ENCODE measurements at regions not wholly inside any gene's neighbourhood (a gene's known extent, or its start where the extent isn't known, plus 50 kb on each side); places are given as distances from the start of the nearest gene placed in this dataset.
"Not testable (repeated sequence)": the region's sequence is repeated elsewhere in the genome, so short reads cannot be mapped to it uniquely, and the experiment has no call there.

- no peak for DNase-seq (ENCODE audit: low spot score)
- intact Hi-C loops (cut with DNase I), result no loop called here
- no peak for ATAC-seq
These were observed 101.1 kb downstream of the NAA11 start for GRCh38 chr4:79224777-79225104.

- no peak for DNase-seq (ENCODE audit: low spot score)
- no peak for ATAC-seq
- intact Hi-C loops (cut with DNase I), result no loop called here
These were observed 101.7 kb downstream of the NAA11 start for GRCh38 chr4:79223993-79224776.

GRCh38 chr4:79217025-79217424 lies 108.8 kb downstream of the NAA11 start:
- DNase-seq (ENCODE audit: low spot score), result no peak
- ATAC-seq, result no peak
- intact Hi-C loops (cut with DNase I), result no loop called here

- no peak for ATAC-seq
- no peak for DNase-seq (ENCODE audit: low spot score)
- intact Hi-C loops (cut with DNase I), result no loop called here
These were observed 112.2 kb downstream of the NAA11 start for GRCh38 chr4:79213702-79214101.

GRCh38 chr4:79213010-79213409 lies 112.9 kb downstream of the NAA11 start:
- DNase-seq (ENCODE audit: low spot score) (no peak), ATAC-seq (no peak)
- intact Hi-C loops (cut with DNase I), result no loop called here

DNA sequence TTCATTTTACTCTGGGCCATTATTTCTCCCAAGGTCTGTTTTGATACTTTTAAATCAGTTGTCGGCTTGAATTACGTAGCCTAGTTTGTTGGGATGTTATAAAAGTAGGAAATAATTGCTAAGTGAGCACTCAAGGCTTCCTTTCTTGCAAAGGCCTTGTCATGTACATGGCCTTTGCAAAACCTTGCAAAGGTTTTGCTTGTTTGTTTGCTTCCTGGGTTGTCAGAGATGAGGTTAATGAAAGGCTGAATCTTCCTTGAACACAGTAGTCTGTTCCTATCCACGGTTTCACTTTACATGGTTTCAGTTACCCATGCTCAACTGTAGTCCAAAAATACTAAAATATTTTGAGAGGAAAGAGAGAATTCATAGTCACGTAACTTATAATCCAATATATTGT lies 113.5 kb downstream of the NAA11 start:
- DNase-seq (ENCODE audit: low spot score) (no peak), ATAC-seq (no peak)
- intact Hi-C loops (cut with DNase I), result no loop called here

- DNase-seq (ENCODE audit: low spot score) (no peak), ATAC-seq (no peak)
- intact Hi-C loops (cut with DNase I), result no loop called here
These were observed 114.4 kb downstream of the NAA11 start for GRCh38 chr4:79211490-79211889.

DNA sequence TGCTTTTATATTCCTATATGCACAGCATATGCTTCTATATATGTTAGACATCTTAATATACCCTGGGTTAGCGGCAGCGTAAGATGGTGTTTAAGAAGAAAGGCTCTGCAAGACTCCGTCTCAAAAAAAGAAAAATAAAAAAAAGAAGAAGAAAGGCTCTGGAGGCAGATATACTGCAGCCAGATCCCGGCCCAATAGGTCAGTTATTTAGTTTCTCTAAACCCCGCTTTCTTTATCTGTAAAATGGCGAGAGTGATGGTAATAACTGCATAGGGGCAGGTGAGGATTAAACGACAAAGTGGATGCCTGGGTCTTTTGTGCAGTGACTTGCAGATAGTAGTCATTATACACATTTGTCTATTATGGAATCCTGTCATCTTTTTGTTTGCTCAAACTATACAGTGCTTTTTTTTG lies 115.2 kb downstream of the NAA11 start:
- no peak for DNase-seq (ENCODE audit: low spot score)
- ATAC-seq, result no peak
- intact Hi-C loops (cut with DNase I), result no loop called here

- ATAC-seq (no peak), DNase-seq (ENCODE audit: low spot score) (no peak)
- intact Hi-C loops (cut with DNase I), result no loop called here
These were observed 115.8 kb downstream of the NAA11 start for GRCh38 chr4:79209822-79210635.

- ATAC-seq (no peak), DNase-seq (ENCODE audit: low spot score) (no peak)
- intact Hi-C loops (cut with DNase I), result no loop called here
These were observed 116.8 kb downstream of the NAA11 start for GRCh38 chr4:79209081-79209480.

DNA sequence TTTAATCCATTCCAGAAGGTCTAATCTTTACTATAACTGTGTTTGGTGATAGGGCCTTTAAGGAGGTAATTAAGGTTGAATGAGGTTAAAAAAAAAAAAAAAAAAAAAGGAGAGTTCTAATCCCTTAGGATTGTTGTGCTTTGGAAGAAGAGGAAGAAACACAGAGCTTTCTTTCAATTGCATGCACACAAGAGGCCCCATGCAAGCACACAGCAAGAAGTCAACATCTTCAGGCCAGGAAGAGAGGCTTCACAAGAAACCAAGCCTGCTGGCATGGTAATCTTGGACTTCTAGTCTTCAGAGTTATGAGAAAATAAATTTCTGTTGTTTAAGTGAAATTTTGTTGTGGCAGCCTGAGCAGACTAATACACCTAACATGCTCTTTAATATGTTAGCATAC lies 118.6 kb downstream of the NAA11 start:
- intact Hi-C loops (cut with DNase I), result no loop called here
- DNase-seq (ENCODE audit: low spot score) (no peak), ATAC-seq (no peak)

- no peak for ATAC-seq
- intact Hi-C loops (cut with DNase I), result no loop called here
These were observed 119.2 kb downstream of the NAA11 start for GRCh38 chr4:79206660-79207059.

DNA sequence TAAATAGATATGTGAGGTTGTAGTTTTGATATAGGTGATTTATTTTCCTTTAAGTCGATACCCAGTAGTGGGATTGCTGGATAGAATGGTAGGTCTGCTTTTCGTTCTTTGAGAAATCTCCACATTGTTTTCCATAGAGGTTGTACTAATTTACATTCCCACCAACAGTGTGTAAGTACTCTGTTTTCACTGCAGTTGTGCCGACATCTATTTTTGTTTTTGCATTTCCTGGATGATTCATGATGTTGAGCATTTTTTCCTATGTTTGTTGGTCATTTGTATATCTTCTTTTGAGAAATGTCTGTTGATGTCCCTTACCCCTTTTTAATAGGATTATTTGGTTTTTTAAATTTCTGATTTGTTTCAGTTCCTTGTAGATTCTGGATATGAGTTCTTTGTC lies 120.7 kb downstream of the NAA11 start:
- intact Hi-C loops (cut with DNase I), result no loop called here
- DNase-seq (ENCODE audit: low spot score), result no peak
- ATAC-seq, result no peak

More at GRCh38 chr4:79206660-79207059, 119.2 kb downstream of the NAA11 start:
- no peak for DNase-seq (ENCODE audit: low spot score)

DNA sequence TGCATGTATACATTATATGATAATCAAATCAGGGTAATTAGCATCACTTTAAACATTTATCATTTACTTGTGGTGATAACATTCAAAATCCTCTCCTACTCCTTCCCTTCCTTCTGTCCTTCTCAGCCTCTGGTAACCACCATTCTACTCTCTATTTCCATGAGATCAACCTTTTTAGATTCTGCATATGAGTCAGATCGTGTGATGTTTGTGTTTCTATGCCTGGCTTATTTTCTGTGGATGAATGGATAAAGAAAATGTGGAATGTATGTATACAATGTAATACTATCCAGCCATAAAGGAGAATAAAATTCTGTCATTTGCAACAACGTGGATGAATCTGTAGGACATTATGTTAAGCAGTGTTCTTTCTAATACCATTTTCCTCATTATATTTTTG lies 123.9 kb downstream of the NAA11 start:
- DNase-seq (ENCODE audit: low spot score) (no peak), ATAC-seq (no peak)
- intact Hi-C loops (cut with DNase I), result no loop called here

- ATAC-seq, result no peak
- intact Hi-C loops (cut with DNase I), result no loop called here
- no peak for DNase-seq (ENCODE audit: low spot score)
These were observed 126.1 kb downstream of the NAA11 start for GRCh38 chr4:79199743-79200142.

GRCh38 chr4:79198951-79199587 lies 126.8 kb downstream of the NAA11 start:
- intact Hi-C loops (cut with DNase I), result no loop called here

GRCh38 chr4:79197275-79198009 lies 128.4 kb downstream of the NAA11 start:
- intact Hi-C loops (cut with DNase I), result no loop called here

More at GRCh38 chr4:79198951-79199587, 126.8 kb downstream of the NAA11 start:
- ATAC-seq (no peak), DNase-seq (ENCODE audit: low spot score) (no peak)

DNA sequence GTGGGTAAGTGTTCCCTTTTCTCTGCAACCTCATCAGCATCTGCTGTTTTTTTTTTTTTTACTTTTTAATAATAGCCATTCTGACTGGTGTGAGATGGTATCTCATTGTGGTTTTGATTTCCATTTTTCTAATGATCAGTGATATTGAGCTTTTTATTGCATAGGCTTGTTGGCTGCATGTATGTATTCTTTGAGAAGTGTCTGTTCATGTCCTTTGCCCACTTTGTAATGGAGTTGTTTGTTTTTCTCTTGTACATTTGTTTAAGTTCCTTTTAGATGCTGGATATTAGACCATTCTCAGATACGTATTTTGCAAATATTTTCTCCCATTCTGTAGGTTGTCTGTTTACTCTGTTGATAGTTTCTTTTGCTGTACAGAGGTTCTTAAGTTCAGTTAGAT lies 134.6 kb downstream of the NAA11 start:
- ATAC-seq; DNase-seq (ENCODE audit: low spot score); intact Hi-C loops (cut with DNase I): not testable (repeated sequence)

More at GRCh38 chr4:79197275-79198009, 128.4 kb downstream of the NAA11 start:
- no peak for DNase-seq (ENCODE audit: low spot score)
- no peak for ATAC-seq

DNA sequence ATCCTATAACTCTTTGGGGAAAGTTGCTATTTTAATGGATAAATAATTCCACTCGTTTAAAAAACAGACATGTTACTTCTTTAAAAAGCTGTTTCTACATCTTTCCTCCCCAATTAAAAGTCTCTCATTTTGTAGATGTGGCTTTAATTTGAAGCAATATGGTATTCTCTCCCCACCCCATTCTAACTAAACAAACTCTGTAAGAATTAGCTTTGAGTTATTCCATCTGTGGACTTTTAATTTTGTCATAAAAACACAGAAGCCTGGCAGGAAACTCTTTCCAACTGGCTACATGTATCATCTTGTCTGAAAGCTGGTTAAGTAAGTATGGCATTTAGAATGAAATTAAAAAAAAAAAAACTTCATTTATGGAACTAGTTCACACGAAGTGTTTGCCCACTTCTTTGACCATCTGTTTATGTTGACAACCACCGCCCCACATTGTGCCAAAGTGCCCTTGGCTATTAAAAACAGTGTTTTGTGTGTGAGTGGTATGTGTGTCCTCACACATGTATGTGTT lies 140.3 kb downstream of the NAA11 start:
- ATAC-seq (no peak), DNase-seq (ENCODE audit: low spot score) (no peak)
- intact Hi-C loops (cut with DNase I), result no loop called here

All from sciatic nerve (tissue), 2 donors.